ENCODE measurements at regions not wholly inside any gene's neighbourhood (a gene's known extent, or its start where the extent isn't known, plus 50 kb on each side); places are given as distances from the start of the nearest gene placed in this dataset.

GRCh38 chr17:70865993-70866804 lies 696.9 kb downstream of the KCNJ2 start:
- Histone ChIP-seq H3K4me3 (ENCODE audit: insufficient read depth, low read length, poor library complexity, severe bottlenecking) (no peak overlapping the region), H3K9me3 (ENCODE audit: insufficient read depth, low read length) (no peaks in the 10 kb centered on the region), H3K9ac (ENCODE audit: low read length) (no peak overlapping the region), H3K27ac (ENCODE audit: low read depth, low read length) (no peak overlapping the region), H3K9me2 (replicated peaks; ENCODE audit: insufficient read depth, low read length) (no peaks in the 10 kb centered on the region; the same call in 1 of the 2 replicates), H4K20me1 (ENCODE audit: low read depth, low read length) (no peaks in the 10 kb centered on the region), H3K27me3 (ENCODE audit: low read length) (no peaks in the 10 kb centered on the region), H3K79me2 (ENCODE audit: insufficient read depth, low read length) (no peaks in the 10 kb centered on the region), H3F3A (ENCODE audit: insufficient read depth) (no peaks in the 10 kb centered on the region), H2AFZ (ENCODE audit: low read depth, low read length, severe bottlenecking) (no peak overlapping the region), H3K36me3 (ENCODE audit: low read length) (no peaks in the 10 kb centered on the region), H3K4me2 (ENCODE audit: low read depth, low read length, poor library complexity, severe bottlenecking) (no peak overlapping the region)
- TF ChIP-seq EZH2phosphoT487 (conservative IDR thresholded peaks at IDR 0.05; ENCODE audit: low read length) (no peak), CTCF (IDR thresholded peaks at IDR 0.05; ENCODE audit: insufficient read depth, low read length, poor library complexity, severe bottlenecking) (no peak)

GRCh38 chr17:70868149-70868548 lies 698.8 kb downstream of the KCNJ2 start:
- Histone ChIP-seq H2AFZ (ENCODE audit: low read depth, low read length, severe bottlenecking) (no peak overlapping the region), H3F3A (ENCODE audit: insufficient read depth) (no peaks in the 10 kb centered on the region), H3K9ac (ENCODE audit: low read length) (no peak overlapping the region), H3K4me2 (ENCODE audit: low read depth, low read length, poor library complexity, severe bottlenecking) (no peak overlapping the region), H3K4me3 (ENCODE audit: insufficient read depth, low read length, poor library complexity, severe bottlenecking) (no peak overlapping the region), H3K9me3 (ENCODE audit: insufficient read depth, low read length) (no peaks in the 10 kb centered on the region), H3K27ac (ENCODE audit: low read depth, low read length) (no peak overlapping the region), H3K9me2 (replicated peaks; ENCODE audit: insufficient read depth, low read length) (no peaks in the 10 kb centered on the region), H3K79me2 (ENCODE audit: insufficient read depth, low read length) (no peaks in the 10 kb centered on the region), H3K36me3 (ENCODE audit: low read length) (no peaks in the 10 kb centered on the region), H3K27me3 (ENCODE audit: low read length) (no peaks in the 10 kb centered on the region), H4K20me1 (ENCODE audit: low read depth, low read length) (no peaks in the 10 kb centered on the region)
- TF ChIP-seq EZH2phosphoT487 (conservative IDR thresholded peaks at IDR 0.05; ENCODE audit: low read length) (no peak), CTCF (IDR thresholded peaks at IDR 0.05; ENCODE audit: insufficient read depth, low read length, poor library complexity, severe bottlenecking) (no peak)

GRCh38 chr17:70869402-70870085 lies 700.2 kb downstream of the KCNJ2 start:
- TF ChIP-seq CTCF (IDR thresholded peaks at IDR 0.05; ENCODE audit: insufficient read depth, low read length, poor library complexity, severe bottlenecking) = no peak
- TF ChIP-seq EZH2phosphoT487 (conservative IDR thresholded peaks at IDR 0.05; ENCODE audit: low read length) = no peak
- no peak overlapping the region for H3K4me2 ChIP-seq (ENCODE audit: low read depth, low read length, poor library complexity, severe bottlenecking)
- no peaks in the 10 kb centered on the region for H3F3A ChIP-seq (ENCODE audit: insufficient read depth)
- no peak overlapping the region for H3K27ac ChIP-seq (ENCODE audit: low read depth, low read length)
- no peak overlapping the region for H3K4me3 ChIP-seq (ENCODE audit: insufficient read depth, low read length, poor library complexity, severe bottlenecking)
- no peaks in the 10 kb centered on the region for H3K79me2 ChIP-seq (ENCODE audit: insufficient read depth, low read length)
- no peaks in the 10 kb centered on the region for H4K20me1 ChIP-seq (ENCODE audit: low read depth, low read length)
- no peaks in the 10 kb centered on the region for H3K36me3 ChIP-seq (ENCODE audit: low read length)
- no peak overlapping the region for H2AFZ ChIP-seq (ENCODE audit: low read depth, low read length, severe bottlenecking)
- no peaks in the 10 kb centered on the region for H3K27me3 ChIP-seq (ENCODE audit: low read length)
- no peak overlapping the region for H3K9ac ChIP-seq (ENCODE audit: low read length)
- H3K9me2 ChIP-seq (replicated peaks; ENCODE audit: insufficient read depth, low read length) = no peaks in the 10 kb centered on the region
- H3K9me3 ChIP-seq (ENCODE audit: insufficient read depth, low read length) = no peaks in the 10 kb centered on the region
